ENCODE measurements at regions not wholly inside any gene's neighbourhood (a gene's known extent, or its start where the extent isn't known, plus 50 kb on each side); places are given as distances from the start of the nearest gene placed in this dataset.

DNA sequence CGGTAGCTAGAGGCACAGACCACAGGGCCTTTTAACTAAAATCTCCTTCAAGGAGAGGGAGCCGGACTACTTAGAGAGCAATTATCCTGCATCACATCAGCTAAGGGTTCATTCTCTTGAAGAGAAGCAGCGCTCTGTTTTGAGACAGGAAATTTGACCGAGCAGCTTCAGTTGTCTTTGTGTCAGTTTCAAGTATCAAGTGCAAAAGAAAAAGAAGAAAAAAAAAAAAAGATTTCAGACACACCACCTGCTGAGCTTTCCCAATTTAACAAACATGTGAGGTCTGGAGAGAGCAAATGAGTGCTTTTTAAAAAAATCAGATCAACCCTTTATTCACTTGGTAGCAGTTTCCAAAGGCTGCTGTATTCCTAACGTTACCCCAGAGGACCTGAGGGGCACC, 273.5 kb upstream of the POU3F2 start:
- no peak for TF ChIP-seq EZH2phosphoT487 (IDR thresholded peaks at IDR 0.05; ENCODE audit: borderline replicate concordance)
- TF ChIP-seq, protein P1, sequence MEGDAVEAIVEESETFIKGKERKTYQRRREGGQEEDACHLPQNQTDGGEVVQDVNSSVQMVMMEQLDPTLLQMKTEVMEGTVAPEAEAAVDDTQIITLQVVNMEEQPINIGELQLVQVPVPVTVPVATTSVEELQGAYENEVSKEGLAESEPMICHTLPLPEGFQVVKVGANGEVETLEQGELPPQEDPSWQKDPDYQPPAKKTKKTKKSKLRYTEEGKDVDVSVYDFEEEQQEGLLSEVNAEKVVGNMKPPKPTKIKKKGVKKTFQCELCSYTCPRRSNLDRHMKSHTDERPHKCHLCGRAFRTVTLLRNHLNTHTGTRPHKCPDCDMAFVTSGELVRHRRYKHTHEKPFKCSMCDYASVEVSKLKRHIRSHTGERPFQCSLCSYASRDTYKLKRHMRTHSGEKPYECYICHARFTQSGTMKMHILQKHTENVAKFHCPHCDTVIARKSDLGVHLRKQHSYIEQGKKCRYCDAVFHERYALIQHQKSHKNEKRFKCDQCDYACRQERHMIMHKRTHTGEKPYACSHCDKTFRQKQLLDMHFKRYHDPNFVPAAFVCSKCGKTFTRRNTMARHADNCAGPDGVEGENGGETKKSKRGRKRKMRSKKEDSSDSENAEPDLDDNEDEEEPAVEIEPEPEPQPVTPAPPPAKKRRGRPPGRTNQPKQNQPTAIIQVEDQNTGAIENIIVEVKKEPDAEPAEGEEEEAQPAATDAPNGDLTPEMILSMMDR (conservative IDR thresholded peaks at IDR 0.05; ENCODE audit: low read length), result no peak
- Histone ChIP-seq H3K9ac (ENCODE audit: low read depth, low read length, poor library complexity, severe bottlenecking) (no peak overlapping the region), H3K27me3 (ENCODE audit: insufficient read depth, low read length, poor library complexity, severe bottlenecking) (no peaks in the 10 kb centered on the region), H3K36me3 (ENCODE audit: insufficient read depth, low read length) (no peaks in the 10 kb centered on the region), H3F3A (ENCODE audit: low read depth) (no peaks in the 10 kb centered on the region), H3K9me2 (replicated peaks; ENCODE audit: low read depth, low read length) (no peaks in the 10 kb centered on the region), H3K4me1 (ENCODE audit: insufficient read depth, low read length, poor library complexity, severe bottlenecking) (no peaks in the 10 kb centered on the region), H3K4me2 (ENCODE audit: low read depth, low read length, poor library complexity, severe bottlenecking) (no peak overlapping the region), H3K4me3 (ENCODE audit: low read length, poor library complexity, severe bottlenecking) (no peak overlapping the region), H3K79me2 (ENCODE audit: insufficient read depth, low read length) (no peaks in the 10 kb centered on the region), H2AFZ (ENCODE audit: low read length) (no peak overlapping the region), H3K9me3 (ENCODE audit: insufficient read depth, low read depth, low read length) (no peaks in the 10 kb centered on the region), H4K20me1 (ENCODE audit: insufficient read depth, low read length, poor library complexity, severe bottlenecking) (no peaks in the 10 kb centered on the region)

DNA sequence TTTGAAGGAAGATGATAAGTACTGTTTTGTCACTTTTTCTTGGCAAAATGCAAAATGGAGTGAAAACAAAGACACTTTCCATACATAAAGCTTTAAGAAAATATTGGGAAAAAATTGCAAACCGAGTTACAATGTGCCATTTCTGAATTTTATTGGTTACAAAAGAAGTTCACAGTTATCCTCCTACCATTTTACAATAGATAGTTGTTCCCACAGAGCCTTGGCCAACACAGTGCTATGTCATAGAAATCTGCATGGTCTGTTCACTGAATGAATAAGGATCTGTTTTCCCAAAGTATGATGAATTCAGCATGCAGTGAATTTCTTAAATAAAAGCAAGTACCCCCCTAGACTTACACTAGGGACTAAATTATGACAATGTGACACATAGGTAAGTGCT, 268.2 kb upstream of the POU3F2 start:
- Histone ChIP-seq H3K4me1 (ENCODE audit: insufficient read depth, low read length, poor library complexity, severe bottlenecking) (no peaks in the 10 kb centered on the region), H3K9ac (ENCODE audit: low read depth, low read length, poor library complexity, severe bottlenecking) (no peak overlapping the region), H3K79me2 (ENCODE audit: insufficient read depth, low read length) (no peaks in the 10 kb centered on the region), H3F3A (ENCODE audit: low read depth) (no peaks in the 10 kb centered on the region), H2AFZ (ENCODE audit: low read length) (no peak overlapping the region), H3K4me3 (ENCODE audit: low read length, poor library complexity, severe bottlenecking) (no peak overlapping the region), H3K27me3 (ENCODE audit: insufficient read depth, low read length, poor library complexity, severe bottlenecking) (no peaks in the 10 kb centered on the region), H3K9me2 (replicated peaks; ENCODE audit: low read depth, low read length) (no peaks in the 10 kb centered on the region), H4K20me1 (ENCODE audit: insufficient read depth, low read length, poor library complexity, severe bottlenecking) (no peaks in the 10 kb centered on the region), H3K9me3 (ENCODE audit: insufficient read depth, low read depth, low read length) (no peaks in the 10 kb centered on the region), H3K4me2 (ENCODE audit: low read depth, low read length, poor library complexity, severe bottlenecking) (no peak overlapping the region), H3K36me3 (ENCODE audit: insufficient read depth, low read length) (no peaks in the 10 kb centered on the region)
- TF ChIP-seq EZH2phosphoT487 (IDR thresholded peaks at IDR 0.05; ENCODE audit: borderline replicate concordance), result no peak
- TF ChIP-seq, protein P1 (conservative IDR thresholded peaks at IDR 0.05; ENCODE audit: low read length), result no peak

DNA sequence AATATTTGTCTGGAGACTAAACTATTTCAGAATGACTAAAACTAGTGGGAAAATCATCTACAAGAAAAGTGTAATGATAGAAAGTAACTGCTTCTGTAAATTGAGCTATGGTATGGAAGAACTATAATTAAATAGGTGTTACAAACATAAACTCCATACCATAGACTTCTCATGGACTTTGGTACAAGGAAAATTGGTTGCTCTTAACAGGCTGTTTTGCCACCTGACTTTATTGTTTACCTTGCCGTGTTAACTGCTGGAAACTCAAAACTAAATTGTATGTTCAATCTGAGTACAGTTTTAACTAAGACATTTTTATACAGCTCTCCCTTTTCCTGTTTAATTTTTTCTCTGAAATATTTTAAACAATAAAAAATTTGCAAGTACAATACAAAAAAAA, 261.8 kb upstream of the POU3F2 start:
- TF ChIP-seq, protein P1 (conservative IDR thresholded peaks at IDR 0.05; ENCODE audit: low read length), result no peak
- no peak for TF ChIP-seq EZH2phosphoT487 (IDR thresholded peaks at IDR 0.05; ENCODE audit: borderline replicate concordance)
- Histone ChIP-seq H3K4me1 (ENCODE audit: insufficient read depth, low read length, poor library complexity, severe bottlenecking) (no peaks in the 10 kb centered on the region), H4K20me1 (ENCODE audit: insufficient read depth, low read length, poor library complexity, severe bottlenecking) (no peaks in the 10 kb centered on the region), H3F3A (ENCODE audit: low read depth) (no peaks in the 10 kb centered on the region), H3K4me3 (ENCODE audit: low read length, poor library complexity, severe bottlenecking) (no peak overlapping the region), H2AFZ (ENCODE audit: low read length) (no peak overlapping the region), H3K4me2 (ENCODE audit: low read depth, low read length, poor library complexity, severe bottlenecking) (no peak overlapping the region), H3K27me3 (ENCODE audit: insufficient read depth, low read length, poor library complexity, severe bottlenecking) (no peaks in the 10 kb centered on the region), H3K9ac (ENCODE audit: low read depth, low read length, poor library complexity, severe bottlenecking) (no peak overlapping the region), H3K9me3 (ENCODE audit: insufficient read depth, low read depth, low read length) (no peaks in the 10 kb centered on the region), H3K79me2 (ENCODE audit: insufficient read depth, low read length) (no peaks in the 10 kb centered on the region), H3K36me3 (ENCODE audit: insufficient read depth, low read length) (no peaks in the 10 kb centered on the region), H3K9me2 (replicated peaks; ENCODE audit: low read depth, low read length) (no peaks in the 10 kb centered on the region)
